T-helper 1 cell treated with Interleukin-12 subunit alpha and Interleukin-12 subunit beta and Interleukin-4 antibody, amounts not matched to agents 30 μg/mL and 1 μg/mL, for 36 hours (primary cell): ENCODE measurements at regions not wholly inside any gene's neighbourhood (a gene's known extent, or its start where the extent isn't known, plus 50 kb on each side); places are given as distances from the start of the nearest gene placed in this dataset.

Experiments
- H3K27ac Mint-ChIP-seq: one replicate; pipeline ENCODE4 v1.8.0; 2021; ENCODE audit warnings: mild to moderate bottlenecking, mixed read lengths
- H3K27me3 Mint-ChIP-seq: one replicate; pipeline ENCODE4 v1.8.0; 2021; ENCODE audit warnings: low read depth, mixed read lengths
- H3K36me3 Mint-ChIP-seq: one replicate; pipeline ENCODE4 v1.8.0; 2021; ENCODE audit warnings: low read depth, mixed read lengths
- H3K4me1 Mint-ChIP-seq: one replicate; pipeline ENCODE4 v1.8.0; 2021; ENCODE audit warnings: low read depth, mixed read lengths
- H3K4me3 Mint-ChIP-seq: one replicate; pipeline ENCODE4 v1.8.0; 2021; ENCODE audit warnings: mild to moderate bottlenecking, moderate library complexity, mixed read lengths
- H3K9me3 Mint-ChIP-seq: one replicate; pipeline ENCODE4 v1.8.0; 2021; ENCODE audit warnings: mixed read lengths

DNA sequence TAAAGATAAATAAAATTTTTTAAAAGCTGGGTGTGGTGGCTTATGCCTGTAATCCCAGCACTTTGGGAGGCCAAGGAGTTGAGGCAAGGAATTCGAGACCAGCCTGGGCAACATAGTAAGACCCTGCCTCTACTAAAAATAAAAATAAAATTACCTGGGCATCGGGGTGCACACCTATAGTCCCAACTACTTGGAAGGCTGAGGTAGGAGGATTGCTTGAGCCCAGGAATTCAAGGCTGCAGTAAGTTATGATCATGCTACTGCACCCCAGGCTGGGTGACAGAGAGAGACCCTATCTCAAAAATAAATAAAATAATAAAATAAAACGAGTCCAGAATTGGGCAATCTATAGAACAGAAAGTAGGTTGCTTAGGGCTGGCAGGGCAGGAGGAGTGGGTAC is 228.7 kb downstream of the BCAS1 start:
- Mint-ChIP-seq H3K36me3 (peaks cover 9% of the 10 kb centered on the region), H3K4me1 (peaks cover 48% of the 10 kb centered on the region), H3K9me3 (peaks cover 12% of the 10 kb centered on the region), H3K27ac (peak overlapping the region; percentile 94), H3K27me3 (no peaks in the 10 kb centered on the region), H3K4me3 (no peak overlapping the region)

DNA sequence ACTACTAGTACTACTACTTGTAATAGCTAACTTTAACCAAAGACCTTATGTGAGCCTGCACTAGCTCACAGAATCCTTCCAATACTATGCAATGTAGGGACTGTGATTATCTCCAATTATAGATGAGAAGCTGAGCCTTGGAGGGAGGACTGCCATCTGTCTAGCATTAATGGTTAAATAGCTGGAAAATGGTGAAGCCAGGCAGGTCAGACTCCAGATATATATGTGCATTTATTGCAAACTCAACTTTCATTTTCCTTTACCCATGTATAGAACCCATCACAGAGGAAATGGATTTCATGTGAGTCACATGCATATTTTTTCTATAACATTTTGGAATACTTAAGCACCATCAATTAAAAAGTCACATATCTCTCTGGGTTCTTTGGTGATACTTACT is 229.9 kb downstream of the BCAS1 start:
- H3K4me1 Mint-ChIP-seq, result peaks cover 44% of the 10 kb centered on the region
- H3K27me3 Mint-ChIP-seq, result no peaks in the 10 kb centered on the region
- peak overlapping the region; percentile 97 for H3K27ac Mint-ChIP-seq
- H3K4me3 Mint-ChIP-seq, result no peak overlapping the region
- peaks cover 12% of the 10 kb centered on the region for H3K9me3 Mint-ChIP-seq
- peaks cover 9% of the 10 kb centered on the region for H3K36me3 Mint-ChIP-seq

DNA sequence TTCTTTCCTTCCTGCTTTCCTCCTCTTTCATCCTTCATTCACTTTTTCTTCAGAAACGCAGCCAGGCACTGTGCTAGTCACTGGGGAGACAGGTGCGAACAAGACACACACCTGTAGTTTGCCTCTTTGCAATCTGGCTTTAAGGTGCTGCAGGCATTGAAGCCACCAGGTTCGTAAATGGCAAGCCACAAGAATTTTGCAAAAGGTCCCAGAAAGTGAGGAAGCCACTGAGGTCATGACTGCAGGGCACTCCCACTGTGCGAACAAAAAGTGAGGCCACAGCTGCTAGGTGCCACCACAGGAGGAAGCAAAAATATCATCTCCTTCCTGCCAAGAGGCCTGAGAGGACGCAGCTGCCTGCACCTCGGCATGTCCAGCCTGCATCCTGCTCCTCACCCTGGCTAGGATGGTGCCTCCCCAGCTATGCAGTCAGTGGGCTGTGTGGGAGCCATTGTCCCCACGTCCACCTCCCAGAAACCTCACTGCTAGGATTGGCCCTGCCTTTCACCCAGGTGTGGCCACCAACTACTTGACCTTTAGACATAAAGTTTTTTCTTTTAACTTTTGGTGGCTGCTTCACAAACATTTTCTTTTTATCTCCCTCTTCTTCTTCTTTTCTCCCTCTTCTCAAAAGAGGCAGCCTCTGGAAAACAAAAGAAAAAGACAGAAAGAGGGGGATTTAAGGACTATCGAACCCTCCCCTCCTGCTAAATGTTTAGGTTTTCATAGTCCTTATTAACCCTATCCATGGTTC is 230.8 kb downstream of the BCAS1 start:
- Mint-ChIP-seq H3K4me3 (peak overlapping the region; percentile 85), H3K36me3 (peaks cover 11% of the 10 kb centered on the region), H3K9me3 (peaks cover 12% of the 10 kb centered on the region), H3K27me3 (no peaks in the 10 kb centered on the region), H3K27ac (peak overlapping the region; percentile 97), H3K4me1 (peaks cover 51% of the 10 kb centered on the region)

DNA sequence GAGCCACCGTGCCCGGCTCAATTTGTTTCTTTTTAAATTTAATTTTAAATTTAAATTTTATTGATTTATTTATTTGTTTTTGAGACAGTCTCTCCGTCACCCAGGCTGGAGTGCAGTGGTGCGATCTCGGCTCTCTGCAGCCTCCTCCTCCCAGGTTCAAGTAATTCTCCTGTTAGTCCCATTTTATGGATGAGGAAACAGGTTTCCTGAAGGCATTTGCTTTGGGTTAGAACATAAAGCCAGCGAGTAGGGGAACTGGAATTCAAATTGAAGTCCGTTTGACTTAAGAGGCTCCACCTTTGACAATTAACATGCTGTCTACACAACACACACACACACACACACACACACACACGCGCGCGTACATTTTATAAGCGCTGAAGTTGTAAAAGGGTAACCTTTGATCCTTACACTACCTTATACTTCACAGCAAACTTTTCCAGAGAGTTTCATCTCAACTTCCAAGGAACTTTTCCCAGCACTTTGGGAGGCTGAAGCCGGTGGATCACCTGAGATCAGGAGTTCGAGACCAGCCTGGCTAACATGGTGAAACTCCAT is 232.0 kb downstream of the BCAS1 start:
- H3K9me3 Mint-ChIP-seq, result peaks cover 15% of the 10 kb centered on the region
- no peaks in the 10 kb centered on the region for H3K27me3 Mint-ChIP-seq
- peaks cover 57% of the 10 kb centered on the region for H3K4me1 Mint-ChIP-seq
- peak overlapping the region; percentile 54 for H3K27ac Mint-ChIP-seq
- no peak overlapping the region for H3K4me3 Mint-ChIP-seq
- H3K36me3 Mint-ChIP-seq, result peaks cover 8% of the 10 kb centered on the region

DNA sequence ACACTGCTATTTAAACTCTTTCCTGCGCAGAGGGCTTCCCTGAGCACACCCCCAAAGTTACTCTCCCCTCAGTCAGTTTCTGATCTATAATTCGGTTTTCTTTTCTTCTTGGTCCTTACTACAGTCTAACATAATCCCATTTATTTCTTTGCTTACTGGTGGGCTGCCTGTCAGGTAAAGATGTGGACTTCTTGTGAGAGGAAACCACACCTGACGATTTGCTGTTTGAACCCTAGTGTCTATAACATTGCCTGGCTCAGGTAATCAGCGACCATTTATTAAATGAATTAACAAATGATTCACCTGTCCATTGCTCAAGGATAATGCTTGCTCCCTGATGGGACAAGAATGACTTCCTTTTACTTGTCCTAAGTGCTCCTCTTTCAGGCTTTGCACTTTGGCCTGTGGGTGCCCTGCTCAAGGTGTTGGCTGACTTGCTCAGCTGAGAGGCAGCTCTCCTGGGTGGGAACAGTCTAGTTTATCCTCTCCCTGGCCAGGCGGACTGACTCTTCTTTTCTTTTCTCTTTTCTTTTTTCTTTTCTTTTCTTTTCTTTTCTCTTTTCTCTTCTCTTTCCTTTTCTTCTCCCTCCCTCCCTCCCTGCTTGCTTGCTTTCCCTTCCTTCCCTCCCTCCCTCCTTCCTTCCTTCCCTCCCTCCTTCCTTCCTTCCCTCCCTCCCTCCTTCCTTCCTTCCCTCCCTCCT is 233.1 kb downstream of the BCAS1 start:
- Mint-ChIP-seq H3K36me3 (peaks cover 16% of the 10 kb centered on the region), H3K4me3 (no peak overlapping the region), H3K27me3 (no peaks in the 10 kb centered on the region), H3K4me1 (peaks cover 52% of the 10 kb centered on the region), H3K9me3 (peaks cover 23% of the 10 kb centered on the region), H3K27ac (peak overlapping the region; percentile 57)

DNA sequence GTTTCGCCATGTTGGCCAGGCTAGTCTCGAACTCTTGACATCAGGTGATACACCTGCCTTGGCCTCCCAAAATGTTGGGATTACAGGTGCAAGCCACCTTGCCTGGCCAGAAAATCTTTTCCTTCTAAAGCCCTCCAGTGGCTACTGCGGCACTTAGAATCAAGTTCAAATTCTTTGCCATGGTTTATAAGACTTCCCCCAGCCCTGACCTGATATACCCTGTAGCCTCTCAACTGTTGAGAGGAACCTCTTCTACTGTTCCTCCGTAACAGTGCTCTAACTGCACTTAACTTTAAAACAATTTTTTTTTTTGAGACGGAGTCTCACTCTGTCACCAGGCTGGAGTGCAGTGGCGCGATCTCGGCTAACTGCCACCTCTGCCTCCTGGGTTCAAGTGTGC is 235.6 kb downstream of the BCAS1 start:
- Mint-ChIP-seq H3K4me3 (no peak overlapping the region), H3K9me3 (peaks cover 26% of the 10 kb centered on the region)

DNA sequence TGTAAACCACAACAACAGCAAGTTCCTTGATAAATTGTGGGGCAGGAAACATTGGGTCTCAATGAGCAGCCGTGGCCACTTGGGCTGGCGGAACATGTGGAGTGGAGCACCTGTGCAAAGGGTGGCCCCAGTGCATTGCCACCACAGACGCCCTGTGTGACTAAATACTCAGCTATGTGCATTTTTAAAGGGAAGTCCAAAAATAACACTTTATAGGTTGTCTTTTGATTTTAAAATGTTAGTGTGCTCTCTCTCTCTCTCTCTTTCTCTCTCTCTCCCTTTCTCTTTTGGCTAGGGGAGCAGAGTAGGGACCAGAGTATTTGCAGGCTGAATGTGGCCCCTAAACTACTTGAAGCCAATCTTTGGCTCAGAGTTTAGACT is 236.3 kb downstream of the BCAS1 start:
- no peak overlapping the region for H3K27ac Mint-ChIP-seq
- H3K9me3 Mint-ChIP-seq, result peaks cover 22% of the 10 kb centered on the region
- H3K4me1 Mint-ChIP-seq, result peaks cover 48% of the 10 kb centered on the region
- no peaks in the 10 kb centered on the region for H3K27me3 Mint-ChIP-seq
- no peak overlapping the region for H3K4me3 Mint-ChIP-seq
- peaks cover 17% of the 10 kb centered on the region for H3K36me3 Mint-ChIP-seq

More for the DNA sequence above, 235.6 kb downstream of the BCAS1 start:
- Mint-ChIP-seq H3K27ac (peak overlapping the region; percentile 92), H3K27me3 (no peaks in the 10 kb centered on the region), H3K36me3 (peaks cover 19% of the 10 kb centered on the region), H3K4me1 (peaks cover 45% of the 10 kb centered on the region)

DNA sequence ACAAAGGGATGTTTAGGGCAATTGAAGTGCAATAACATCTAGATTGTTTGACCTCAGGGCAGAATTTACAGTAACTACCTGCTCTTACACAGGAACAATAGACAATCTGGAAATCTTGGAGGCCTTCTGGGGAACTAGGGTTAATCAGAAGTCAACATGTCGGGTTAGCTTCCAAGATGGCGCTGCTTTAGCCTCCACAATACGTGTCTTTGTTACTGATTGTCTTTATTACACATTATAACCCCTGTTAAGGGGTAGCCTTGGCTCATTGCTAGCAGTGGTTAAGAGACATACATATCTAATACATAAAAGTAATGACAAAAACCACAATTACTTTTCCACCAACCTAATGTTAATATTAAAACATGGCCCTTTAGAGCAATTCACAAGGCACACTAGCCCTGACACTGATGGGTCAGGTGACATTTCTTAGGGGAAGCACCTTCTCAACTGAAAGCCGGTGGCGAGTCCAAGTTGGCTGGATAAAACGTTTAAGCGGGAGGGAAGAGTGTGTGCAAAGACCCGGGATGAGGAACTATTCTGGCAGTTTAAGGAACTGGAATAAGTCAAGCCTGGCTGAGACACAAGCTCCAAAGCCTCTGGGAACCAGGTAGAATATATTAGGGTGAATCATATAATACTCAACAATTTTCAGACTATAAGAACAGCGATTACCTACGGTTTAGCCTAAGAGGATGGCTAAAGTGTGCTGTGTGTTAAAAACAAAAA is 236.9 kb downstream of the BCAS1 start:
- H3K4me3 Mint-ChIP-seq, result no peak overlapping the region
- peaks cover 53% of the 10 kb centered on the region for H3K4me1 Mint-ChIP-seq
- H3K27me3 Mint-ChIP-seq, result no peaks in the 10 kb centered on the region
- peak overlapping the region; percentile 57 for H3K27ac Mint-ChIP-seq
- peaks cover 22% of the 10 kb centered on the region for H3K9me3 Mint-ChIP-seq
- peaks cover 17% of the 10 kb centered on the region for H3K36me3 Mint-ChIP-seq

DNA sequence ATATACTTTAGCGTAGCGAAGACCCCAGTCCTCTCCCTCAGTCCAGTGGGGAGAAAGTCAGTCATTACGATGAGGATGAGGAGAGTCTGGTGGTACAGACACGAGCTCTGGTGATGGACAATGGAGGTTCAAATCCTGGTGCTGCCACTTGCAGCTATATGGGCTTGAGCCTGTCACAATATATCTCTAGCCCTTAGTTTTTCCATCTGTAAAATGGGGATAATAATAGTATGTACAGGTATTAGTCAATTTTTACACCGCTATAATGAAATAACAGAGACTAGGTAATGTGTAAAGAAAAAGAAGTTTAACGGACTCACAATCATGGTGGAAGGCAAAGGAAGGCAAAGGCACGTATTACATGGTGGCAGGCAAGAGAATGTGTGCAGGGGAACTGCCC is 237.9 kb downstream of the BCAS1 start:
- H3K36me3 Mint-ChIP-seq, result peaks cover 16% of the 10 kb centered on the region
- no peak overlapping the region for H3K4me3 Mint-ChIP-seq
- no peak overlapping the region for H3K27ac Mint-ChIP-seq

DNA sequence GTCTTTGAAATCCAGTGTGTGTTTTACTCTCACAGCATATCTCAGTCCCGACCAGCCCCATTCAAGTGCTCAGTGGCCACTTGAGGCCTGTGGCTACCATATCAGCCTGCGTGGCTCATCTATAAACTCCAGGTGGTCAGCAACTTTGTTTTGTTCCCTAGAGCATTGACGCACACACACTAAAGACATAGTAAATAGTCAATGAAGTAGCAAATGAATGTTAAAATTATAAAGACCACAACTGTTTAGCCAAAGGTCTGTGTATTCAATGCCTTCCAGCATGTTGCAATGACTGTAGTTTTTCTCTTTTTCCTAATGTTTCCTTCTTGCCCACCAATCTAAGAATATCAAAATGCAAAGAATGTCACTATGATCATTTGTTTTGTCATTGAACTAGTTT is 238.2 kb upstream of the ZNF217 start:
- no peak overlapping the region for H3K27ac Mint-ChIP-seq
- peaks cover 16% of the 10 kb centered on the region for H3K36me3 Mint-ChIP-seq
- peaks cover 58% of the 10 kb centered on the region for H3K4me1 Mint-ChIP-seq
- peaks cover 14% of the 10 kb centered on the region for H3K9me3 Mint-ChIP-seq
- no peak overlapping the region for H3K4me3 Mint-ChIP-seq
- H3K27me3 Mint-ChIP-seq, result no peaks in the 10 kb centered on the region

More for the DNA sequence above, 237.9 kb downstream of the BCAS1 start:
- H3K27me3 Mint-ChIP-seq, result no peaks in the 10 kb centered on the region
- peaks cover 18% of the 10 kb centered on the region for H3K9me3 Mint-ChIP-seq
- H3K4me1 Mint-ChIP-seq, result peaks cover 59% of the 10 kb centered on the region

DNA sequence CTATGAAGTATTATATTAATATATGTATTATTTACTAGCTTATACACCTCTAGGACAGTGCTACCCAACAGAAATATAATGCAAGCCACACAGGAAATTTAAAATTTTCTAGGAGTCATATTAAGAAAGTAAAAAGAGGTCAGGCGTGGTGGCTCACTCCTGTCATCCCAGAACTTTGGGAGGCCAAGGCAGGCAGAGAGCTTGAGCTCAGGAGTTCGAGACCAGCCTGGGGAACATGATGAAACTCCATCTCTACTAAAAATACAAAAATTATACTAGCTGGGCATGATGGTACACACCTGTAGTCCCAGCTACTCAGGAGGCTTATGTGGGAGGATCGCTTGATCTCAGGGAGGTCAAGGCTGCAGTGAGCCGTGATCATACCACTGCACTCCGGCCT is 237.6 kb upstream of the ZNF217 start:
- H3K27me3 Mint-ChIP-seq, result no peaks in the 10 kb centered on the region
- no peak overlapping the region for H3K4me3 Mint-ChIP-seq
- H3K27ac Mint-ChIP-seq, result no peak overlapping the region
- H3K36me3 Mint-ChIP-seq, result peaks cover 16% of the 10 kb centered on the region
- H3K4me1 Mint-ChIP-seq, result peaks cover 58% of the 10 kb centered on the region
- peaks cover 14% of the 10 kb centered on the region for H3K9me3 Mint-ChIP-seq

DNA sequence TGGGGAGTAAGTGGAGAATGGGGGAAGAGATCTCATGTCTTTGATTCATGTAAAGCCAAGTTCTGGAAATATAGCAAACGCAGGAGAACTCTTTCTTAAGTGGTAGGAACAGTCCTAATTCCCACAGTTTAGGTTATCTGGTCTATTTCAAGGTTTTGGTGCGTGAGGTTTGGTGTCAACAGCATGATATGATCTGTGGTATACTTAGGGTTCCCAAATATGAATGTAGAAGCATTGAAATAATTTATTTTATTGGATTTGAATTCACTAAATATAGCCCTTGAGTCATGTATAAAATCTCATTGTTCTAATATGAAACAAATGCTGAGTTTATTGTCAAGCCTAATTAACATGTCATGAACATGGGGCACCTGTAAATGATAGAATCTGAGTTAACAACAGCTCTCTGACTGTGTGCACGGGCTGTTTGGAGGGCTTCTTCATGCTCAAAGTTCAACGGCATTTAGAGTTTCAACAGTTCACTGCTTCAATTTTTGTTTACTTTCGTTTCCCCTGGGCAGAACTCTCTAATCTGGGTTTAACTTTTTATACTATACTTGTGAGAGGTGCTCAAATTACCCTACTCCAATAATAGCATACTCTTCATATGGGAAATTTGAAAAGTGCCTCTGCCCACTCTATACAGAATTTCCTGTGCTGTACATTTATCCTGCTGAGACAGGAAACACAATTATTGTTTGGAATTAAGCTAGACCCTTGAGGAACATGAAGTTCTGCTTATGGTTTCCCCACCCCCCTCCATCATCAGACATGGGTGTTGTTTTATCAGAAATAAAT is 236.3 kb upstream of the ZNF217 start:
- peaks cover 13% of the 10 kb centered on the region for H3K36me3 Mint-ChIP-seq

DNA sequence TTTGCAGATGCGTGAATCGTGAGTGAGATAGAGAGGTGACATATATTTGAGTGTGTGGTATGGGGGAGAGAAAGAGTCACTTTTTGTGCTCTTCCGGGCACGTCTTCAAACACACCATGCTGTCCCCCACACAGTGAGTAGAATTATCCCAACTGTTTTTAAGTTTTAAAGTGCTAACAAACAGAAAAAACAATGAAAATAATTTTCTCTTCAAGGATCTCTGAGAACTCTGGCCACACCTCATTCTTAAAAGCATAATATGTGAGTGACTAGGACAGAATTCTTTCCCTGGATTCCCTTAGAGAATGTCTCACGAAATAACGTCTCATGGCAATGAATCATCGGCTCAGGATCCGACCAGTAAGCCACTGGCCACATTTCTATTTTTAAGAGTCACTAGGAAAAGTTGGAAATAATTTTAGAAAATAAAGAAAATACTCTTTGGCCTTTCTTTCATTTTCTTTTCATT is 235.7 kb upstream of the ZNF217 start:
- H3K36me3 Mint-ChIP-seq, result peaks cover 13% of the 10 kb centered on the region
- peak overlapping the region; percentile 92 for H3K27ac Mint-ChIP-seq
- no peaks in the 10 kb centered on the region for H3K27me3 Mint-ChIP-seq
- H3K9me3 Mint-ChIP-seq, result peaks cover 14% of the 10 kb centered on the region
- H3K4me3 Mint-ChIP-seq, result peak overlapping the region; percentile 85
- H3K4me1 Mint-ChIP-seq, result peaks cover 51% of the 10 kb centered on the region

More for the DNA sequence above, 236.3 kb upstream of the ZNF217 start:
- Mint-ChIP-seq H3K27ac (peak overlapping the region; percentile 92), H3K27me3 (no peaks in the 10 kb centered on the region), H3K4me1 (peaks cover 51% of the 10 kb centered on the region), H3K9me3 (peaks cover 14% of the 10 kb centered on the region), H3K4me3 (peak overlapping the region; percentile 85)
